ENCODE measurements at regions not wholly inside any gene's neighbourhood (a gene's known extent, or its start where the extent isn't known, plus 50 kb on each side); places are given as distances from the start of the nearest gene placed in this dataset.

DNA sequence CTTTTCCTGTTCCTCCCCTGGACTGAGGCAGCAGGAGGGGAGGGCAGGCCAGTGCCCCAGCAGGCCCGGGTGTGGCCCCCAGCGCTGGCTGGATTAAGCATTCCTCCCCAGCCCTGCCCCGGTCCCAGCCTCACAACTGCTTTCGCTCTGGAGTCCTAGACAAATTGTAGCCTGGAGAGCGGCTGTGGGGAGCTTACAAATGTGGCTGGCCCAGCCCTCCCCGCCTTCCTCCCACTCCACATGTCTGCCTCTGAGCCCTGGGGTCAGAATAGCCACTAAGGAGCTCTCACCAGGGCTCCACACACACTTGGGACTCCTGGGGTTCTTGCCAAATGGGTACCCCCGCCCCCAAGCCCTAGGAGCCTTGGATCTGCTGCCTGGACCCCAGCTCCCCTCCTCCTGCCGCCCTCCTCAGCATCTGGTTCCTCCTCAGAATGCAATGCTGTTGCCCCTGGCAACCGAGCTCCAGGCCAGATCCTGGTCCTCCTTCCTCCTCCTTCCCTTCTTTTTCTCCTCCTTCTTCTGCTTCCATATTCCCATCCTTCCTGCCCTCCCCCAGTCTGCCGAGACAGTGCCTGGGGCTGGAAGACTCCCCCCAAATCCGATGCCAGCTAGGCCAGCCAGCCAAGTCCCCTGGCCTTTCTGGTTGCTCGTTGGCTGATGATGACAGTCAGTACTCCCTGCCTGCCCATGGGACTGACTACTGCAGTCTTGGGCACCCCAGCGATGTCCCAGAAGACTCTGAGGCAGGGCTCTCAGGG is 91.1 kb downstream of the LINGO1 start:
- DNase-seq = peak in 46 of 56 donors; percentile 20 to 89 (median 64)

DNA sequence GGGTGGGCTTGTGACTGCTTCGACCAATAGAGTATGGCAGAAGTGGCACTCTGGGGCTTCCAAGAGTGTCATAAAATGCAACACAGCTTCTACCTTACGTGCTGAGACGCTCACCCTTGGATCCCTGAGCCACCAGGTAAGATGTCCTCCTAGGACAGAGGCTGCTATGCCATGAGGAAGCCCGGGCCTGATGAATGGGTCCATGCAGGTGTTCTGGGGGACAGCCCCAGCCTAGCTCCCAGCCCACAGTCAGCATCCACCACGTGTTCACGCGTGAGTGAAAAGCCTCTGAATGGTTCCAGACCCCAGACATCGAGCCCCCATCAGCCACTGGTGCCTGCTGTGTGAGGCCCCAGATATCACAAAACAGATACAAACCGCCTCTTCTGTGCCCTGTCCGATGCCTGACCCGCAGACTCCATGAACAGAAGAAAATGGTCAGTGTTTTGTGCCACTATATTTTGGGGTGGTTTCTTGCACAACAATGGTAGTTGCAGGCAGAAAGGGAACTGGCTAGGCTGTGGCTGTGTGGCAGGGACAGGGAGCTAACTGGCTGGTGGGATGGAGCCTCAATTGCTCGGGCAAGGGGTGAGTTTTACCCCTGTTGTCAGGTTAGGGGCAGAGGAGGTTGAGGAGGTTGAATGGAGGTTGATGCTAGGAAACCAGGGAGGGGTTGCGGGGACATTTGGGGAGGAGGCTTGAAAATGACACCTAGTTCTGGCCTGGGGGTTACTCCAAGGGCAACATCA is 92.2 kb downstream of the LINGO1 start:
- no peak for DNase-seq

DNA sequence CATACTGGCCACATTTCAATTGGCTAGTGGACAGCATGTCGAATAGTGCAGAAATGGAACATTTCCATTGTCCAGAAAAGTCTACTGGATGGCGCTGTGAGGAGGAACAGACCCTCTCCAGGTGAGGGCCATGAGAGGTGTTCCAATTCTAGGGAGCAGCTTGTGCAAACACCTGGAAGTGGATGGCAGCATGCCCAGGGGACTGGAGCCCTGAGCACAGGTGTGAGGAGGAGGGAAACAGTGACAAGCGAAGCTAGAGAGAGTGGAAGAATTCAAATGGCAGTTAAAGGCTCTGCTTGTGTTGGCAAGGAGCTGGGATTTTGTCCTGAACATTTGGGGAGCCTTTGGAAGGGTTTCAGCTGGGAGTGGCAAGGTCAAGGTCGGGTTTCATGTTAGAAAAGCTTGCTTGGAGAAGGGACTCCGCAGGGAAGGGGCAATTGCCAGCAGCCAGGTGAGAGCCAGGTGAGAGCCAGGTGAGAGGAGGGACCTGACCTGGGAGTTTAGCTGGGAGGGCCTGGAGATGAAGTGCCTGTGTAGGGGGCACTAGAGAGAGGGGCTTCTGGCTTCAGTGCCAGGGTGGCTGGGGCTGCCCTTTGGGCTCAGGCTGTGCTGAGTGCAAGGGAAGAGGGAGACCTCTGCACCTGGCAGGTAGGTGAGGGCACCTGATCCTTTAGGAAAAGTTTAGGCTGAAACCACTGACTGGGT is 93.8 kb downstream of the LINGO1 start:
- no peak for DNase-seq

DNA sequence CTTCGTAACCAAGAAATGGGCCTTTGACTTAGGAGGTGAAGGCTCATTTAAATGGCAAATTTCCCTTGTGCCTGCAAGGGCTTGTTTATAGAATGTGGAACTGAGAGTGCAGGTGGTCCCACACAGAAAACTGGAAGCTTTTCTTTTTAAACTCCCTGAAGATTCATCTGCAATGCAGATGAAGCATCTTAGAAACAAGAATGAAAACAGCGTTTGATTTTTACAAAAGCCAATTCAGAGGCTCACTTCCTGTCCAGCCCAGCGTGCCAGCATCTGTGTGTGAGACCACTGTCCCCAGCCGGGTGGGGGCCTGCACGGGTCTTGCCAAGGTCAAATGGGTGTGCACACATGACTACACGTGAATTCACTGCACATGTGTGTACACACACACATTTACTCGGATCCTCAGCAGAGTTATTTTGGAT is 94.7 kb downstream of the LINGO1 start:
- peak in 44 of 56 donors; percentile 20 to 78 (median 52) for DNase-seq

DNA sequence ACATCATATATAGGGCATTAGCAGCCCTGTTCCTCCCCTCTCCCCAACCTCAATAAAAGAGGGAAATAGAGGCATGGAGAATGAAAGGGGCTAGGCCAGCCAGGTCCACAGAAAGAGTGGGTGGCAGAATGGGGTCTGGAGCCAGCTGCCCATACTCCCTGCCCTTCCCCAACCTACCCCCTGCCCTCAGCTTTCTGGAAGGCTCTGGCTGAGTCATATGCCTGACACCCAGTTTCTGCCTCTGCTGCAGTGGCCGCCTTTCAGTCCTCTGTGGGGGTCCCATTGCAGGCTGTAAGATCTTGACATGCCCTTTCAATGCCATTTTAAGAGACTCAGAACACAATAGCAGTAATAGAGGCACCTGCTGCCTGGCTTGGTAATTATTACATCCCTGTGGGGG is 95.7 kb downstream of the LINGO1 start:
- DNase-seq = peak in 1 of 56 donors; percentile 16

DNA sequence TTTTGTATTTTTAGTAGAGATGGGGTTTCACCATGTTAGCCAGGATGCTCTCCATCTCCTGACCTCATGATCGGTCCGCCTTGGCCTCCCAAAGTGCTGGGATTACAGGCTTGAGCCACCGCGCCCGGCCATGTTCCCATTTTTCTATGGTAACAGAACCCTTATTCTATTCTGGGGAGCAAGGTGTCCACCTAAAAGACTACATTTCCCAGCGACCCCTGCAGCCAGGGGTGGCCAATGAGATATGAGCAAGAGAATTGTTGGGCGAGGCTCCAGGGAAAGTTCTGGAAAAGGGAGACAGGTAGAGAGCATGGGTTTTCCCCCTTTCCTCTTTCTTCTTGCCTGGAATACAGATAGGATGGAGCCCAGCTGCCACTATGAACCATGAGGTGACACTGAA is 96.9 kb downstream of the LINGO1 start:
- DNase-seq = no peak

Data from nucleus accumbens (tissue), 56 donors.